ENCODE measurements at regions not wholly inside any gene's neighbourhood (a gene's known extent, or its start where the extent isn't known, plus 50 kb on each side); places are given as distances from the start of the nearest gene placed in this dataset.

GRCh38 chr10:130658687-130659290 is 522.6 kb downstream of the GLRX3 start:
- no peak for DNase-seq (ENCODE audit: low spot score)

- no peak for DNase-seq (ENCODE audit: low spot score)
Measured at GRCh38 chr10:130659528-130659927, 523.3 kb downstream of the GLRX3 start.

- DNase-seq (ENCODE audit: low spot score), result no peak
Measured at GRCh38 chr10:130660266-130660665, 524.1 kb downstream of the GLRX3 start.

- no peak for DNase-seq (ENCODE audit: low spot score)
Measured at GRCh38 chr10:130661419-130661818, 525.2 kb downstream of the GLRX3 start.

- no peak for DNase-seq (ENCODE audit: low spot score)
Measured at GRCh38 chr10:130662775-130663174, 526.6 kb downstream of the GLRX3 start.

GRCh38 chr10:130664526-130664925 is 528.3 kb downstream of the GLRX3 start:
- no peak for DNase-seq (ENCODE audit: low spot score)

- DNase-seq (ENCODE audit: low spot score), result no peak
Measured at GRCh38 chr10:130666215-130666614, 530.0 kb downstream of the GLRX3 start.

GRCh38 chr10:130686689-130687300 is 550.6 kb downstream of the GLRX3 start:
- DNase-seq (ENCODE audit: low spot score), result peak; percentile 5

GRCh38 chr10:130687566-130687965 is 551.4 kb downstream of the GLRX3 start:
- DNase-seq (ENCODE audit: low spot score), result no peak

- no peak for DNase-seq (ENCODE audit: low spot score)
Measured at GRCh38 chr10:130689743-130690626, 553.8 kb downstream of the GLRX3 start.

- DNase-seq (ENCODE audit: low spot score), result no peak
Measured at GRCh38 chr10:130691776-130692175, 555.6 kb downstream of the GLRX3 start.

GRCh38 chr10:130696870-130697269 is 560.7 kb downstream of the GLRX3 start:
- DNase-seq (ENCODE audit: low spot score), result no peak

- DNase-seq (ENCODE audit: low spot score), result no peak
Measured at GRCh38 chr10:130707389-130707979, 571.3 kb downstream of the GLRX3 start.

- no peak for DNase-seq (ENCODE audit: low spot score)
Measured at GRCh38 chr10:130708465-130709070, 572.4 kb downstream of the GLRX3 start.

GRCh38 chr10:130709415-130709814 is 573.2 kb downstream of the GLRX3 start:
- no peak for DNase-seq (ENCODE audit: low spot score)

GRCh38 chr10:130711072-130711471 is 574.9 kb downstream of the GLRX3 start:
- DNase-seq (ENCODE audit: low spot score), result no peak

GRCh38 chr10:130713135-130713534 is 576.9 kb downstream of the GLRX3 start:
- peak; percentile 35 for DNase-seq (ENCODE audit: low spot score)

- no peak for DNase-seq (ENCODE audit: low spot score)
Measured at GRCh38 chr10:130713731-130714130, 577.5 kb downstream of the GLRX3 start.

- DNase-seq (ENCODE audit: low spot score), result no peak
Measured at GRCh38 chr10:130714742-130715467, 578.7 kb downstream of the GLRX3 start.

- no peak for DNase-seq (ENCODE audit: low spot score)
Measured at GRCh38 chr10:130715686-130716670, 579.8 kb downstream of the GLRX3 start.

Measured in umbilical cord (tissue), 1 donor.